SK-N-SH treated with all-trans-retinoic acid at 6 μM for 48 hours (cell line): ENCODE measurements at regions not wholly inside any gene's neighbourhood (a gene's known extent, or its start where the extent isn't known, plus 50 kb on each side); places are given as distances from the start of the nearest gene placed in this dataset.

Experiments used
- ESRRG ChIP-seq: fragments of 250-450 bp; sonication (Bioruptor Pico); IDR thresholded peaks from 2 replicates; pipeline ENCODE4 v1.6.1; 2021; ENCODE audit warnings: mild to moderate bottlenecking
- PATZ1 ChIP-seq: fragments of 250-450 bp; sonication (Bioruptor Pico); IDR thresholded peaks from 2 replicates; pipeline ENCODE4 v1.8.0; 2020; ENCODE audit warnings: mild to moderate bottlenecking, moderate library complexity, borderline replicate concordance
- PPARA ChIP-seq: fragments of 250-450 bp; sonication (Bioruptor Pico); IDR thresholded peaks from 2 replicates; pipeline ENCODE4 v1.5.0; 2020; ENCODE audit warnings: mild to moderate bottlenecking, borderline replicate concordance
- RARB ChIP-seq: fragments of 250-450 bp; sonication (Bioruptor Pico); IDR thresholded peaks from 2 replicates; pipeline ENCODE4 v1.8.0; 2021; ENCODE audit warnings: mild to moderate bottlenecking, moderate library complexity
- SNAI2 ChIP-seq: fragments of 250-450 bp; sonication (Bioruptor Pico); IDR thresholded peaks from 2 replicates; pipeline ENCODE4 v1.5.0; 2020; ENCODE audit warnings: mild to moderate bottlenecking, moderate library complexity

- TF ChIP-seq SNAI2 (CRISPR knock-in tag), result no peak
- no peak for TF ChIP-seq PATZ1 (CRISPR knock-in tag)
- no peak for TF ChIP-seq RARB
- TF ChIP-seq ESRRG (CRISPR knock-in tag), result no peak
- no peak for TF ChIP-seq PPARA (CRISPR knock-in tag)
Observed at GRCh38 chr6:84973606-84974005, 209.2 kb upstream of the TBX18 start.
